Activated T-cell treated with anti-CD3 and anti-CD28 coated beads, Interleukin-2, amount 50 U/mL, for 4 hours (primary cell): ENCODE measurements at regions not wholly inside any gene's neighbourhood (a gene's known extent, or its start where the extent isn't known, plus 50 kb on each side); places are given as distances from the start of the nearest gene placed in this dataset.
"Not testable (repeated sequence)": the region's sequence is repeated elsewhere in the genome, so short reads cannot be mapped to it uniquely, and the experiment has no call there.

ENCODE experiments used
- ATAC-seq, 2 donors: fragments of 200-7000 bp; cut with Tn5 transposase; one replicate each; pipeline ENCODE4 v1.10.0; 2021
- DNase-seq: peaks from one replicate; pipeline ENCODE4 v3.0.0-alpha.2; 2020
- H3K27me3 Mint-ChIP-seq: one replicate; pipeline ENCODE4 v1.8.0; 2021; ENCODE audit warnings: low read depth, mixed read lengths
- H3K36me3 Mint-ChIP-seq: one replicate; pipeline ENCODE4 v1.8.0; 2022; ENCODE audit warnings: mixed read lengths; ENCODE audit not compliant: insufficient read depth
- H3K4me1 Mint-ChIP-seq: one replicate; pipeline ENCODE4 v1.8.0; 2021; ENCODE audit warnings: low read depth, mixed read lengths
- H3K4me3 Mint-ChIP-seq: one replicate; pipeline ENCODE4 v1.8.0; 2021; ENCODE audit warnings: mild to moderate bottlenecking, moderate library complexity, mixed read lengths
- H3K9me3 Mint-ChIP-seq: one replicate; pipeline ENCODE4 v1.8.0; 2021; ENCODE audit warnings: mixed read lengths

- no peak for ATAC-seq
- no peaks in the 10 kb centered on the region for H3K9me3 Mint-ChIP-seq
- H3K4me1 Mint-ChIP-seq, result no peaks in the 10 kb centered on the region
Observed at GRCh38 chr3:103847081-103848062, 1412.6 kb downstream of the ZPLD1 start.

GRCh38 chr3:103851793-103852192, 1417.0 kb downstream of the ZPLD1 start:
- no peaks in the 10 kb centered on the region for H3K4me1 Mint-ChIP-seq
- H3K36me3 Mint-ChIP-seq, result no peaks in the 10 kb centered on the region

More at GRCh38 chr3:103847081-103848062, 1412.6 kb downstream of the ZPLD1 start:
- H3K4me3 Mint-ChIP-seq, result no peak overlapping the region
- DNase-seq, result no peak
- H3K27me3 Mint-ChIP-seq, result no peaks in the 10 kb centered on the region
- H3K36me3 Mint-ChIP-seq, result no peaks in the 10 kb centered on the region

GRCh38 chr3:103862415-103862814, 1427.6 kb downstream of the ZPLD1 start:
- Mint-ChIP-seq H3K4me3 (no peak overlapping the region), H3K27me3 (no peaks in the 10 kb centered on the region), H3K4me1 (no peaks in the 10 kb centered on the region), H3K36me3 (no peaks in the 10 kb centered on the region), H3K9me3 (no peaks in the 10 kb centered on the region)
- DNase-seq (no peak), ATAC-seq (no peak)

More at GRCh38 chr3:103851793-103852192, 1417.0 kb downstream of the ZPLD1 start:
- ATAC-seq (no peak), DNase-seq (no peak)
- Mint-ChIP-seq H3K27me3 (no peaks in the 10 kb centered on the region), H3K4me3 (no peak overlapping the region), H3K9me3 (no peaks in the 10 kb centered on the region)

- H3K36me3 Mint-ChIP-seq, result no peaks in the 10 kb centered on the region
- H3K9me3 Mint-ChIP-seq, result no peaks in the 10 kb centered on the region
- H3K4me1 Mint-ChIP-seq, result no peaks in the 10 kb centered on the region
- ATAC-seq (no peak), DNase-seq (no peak)
- H3K27me3 Mint-ChIP-seq, result no peaks in the 10 kb centered on the region
- H3K4me3 Mint-ChIP-seq, result no peak overlapping the region
Observed at GRCh38 chr3:103863381-103863780, 1428.6 kb downstream of the ZPLD1 start.

- no peaks in the 10 kb centered on the region for H3K4me1 Mint-ChIP-seq
- H3K36me3 Mint-ChIP-seq, result no peaks in the 10 kb centered on the region
- no peaks in the 10 kb centered on the region for H3K9me3 Mint-ChIP-seq
- DNase-seq (no peak), ATAC-seq (no peak)
- no peaks in the 10 kb centered on the region for H3K27me3 Mint-ChIP-seq
- no peak overlapping the region for H3K4me3 Mint-ChIP-seq
Observed at GRCh38 chr3:103866113-103866512, 1431.3 kb downstream of the ZPLD1 start.

- H3K36me3 Mint-ChIP-seq, result no peaks in the 10 kb centered on the region
- DNase-seq (no peak), ATAC-seq (no peak)
- no peaks in the 10 kb centered on the region for H3K27me3 Mint-ChIP-seq
- H3K9me3 Mint-ChIP-seq, result no peaks in the 10 kb centered on the region
- no peak overlapping the region for H3K4me3 Mint-ChIP-seq
- H3K4me1 Mint-ChIP-seq, result no peaks in the 10 kb centered on the region
Observed at GRCh38 chr3:103873021-103873420, 1438.2 kb downstream of the ZPLD1 start.

GRCh38 chr3:103873897-103874545, 1439.2 kb downstream of the ZPLD1 start:
- DNase-seq (no peak), ATAC-seq (no peak)
- peaks cover 6% of the 10 kb centered on the region for H3K9me3 Mint-ChIP-seq
- H3K36me3 Mint-ChIP-seq, result no peaks in the 10 kb centered on the region
- H3K27me3 Mint-ChIP-seq, result no peaks in the 10 kb centered on the region
- H3K4me1 Mint-ChIP-seq, result no peaks in the 10 kb centered on the region
- H3K4me3 Mint-ChIP-seq, result no peak overlapping the region

GRCh38 chr3:103881809-103882208, 1447.0 kb downstream of the ZPLD1 start:
- DNase-seq, H3K4me3 Mint-ChIP-seq, H3K27me3 Mint-ChIP-seq, H3K4me1 Mint-ChIP-seq, ATAC-seq, H3K36me3 Mint-ChIP-seq: not testable (repeated sequence)
- peaks cover 10% of the 10 kb centered on the region for H3K9me3 Mint-ChIP-seq

GRCh38 chr3:103889675-103890074, 1454.9 kb downstream of the ZPLD1 start:
- H3K36me3 Mint-ChIP-seq, result no peaks in the 10 kb centered on the region
- DNase-seq (no peak), ATAC-seq (no peak)
- no peak overlapping the region for H3K4me3 Mint-ChIP-seq
- H3K27me3 Mint-ChIP-seq, result no peaks in the 10 kb centered on the region
- no peaks in the 10 kb centered on the region for H3K4me1 Mint-ChIP-seq
- peaks cover 3% of the 10 kb centered on the region for H3K9me3 Mint-ChIP-seq

GRCh38 chr3:103894162-103894822, 1459.5 kb downstream of the ZPLD1 start:
- Mint-ChIP-seq H3K27me3 (no peaks in the 10 kb centered on the region), H3K36me3 (no peaks in the 10 kb centered on the region), H3K9me3 (no peaks in the 10 kb centered on the region), H3K4me1 (no peaks in the 10 kb centered on the region), H3K4me3 (no peak overlapping the region)
- ATAC-seq, result no peak
- DNase-seq, result no peak

GRCh38 chr3:103899328-103899727, 1464.5 kb downstream of the ZPLD1 start:
- Mint-ChIP-seq H3K4me1 (no peaks in the 10 kb centered on the region), H3K9me3 (no peaks in the 10 kb centered on the region), H3K4me3 (no peak overlapping the region), H3K27me3 (no peaks in the 10 kb centered on the region), H3K36me3 (no peaks in the 10 kb centered on the region)
- ATAC-seq (no peak), DNase-seq (no peak)

GRCh38 chr3:103904991-103905390, 1461.7 kb upstream of the ALCAM start:
- H3K36me3 Mint-ChIP-seq, result no peaks in the 10 kb centered on the region
- H3K4me1 Mint-ChIP-seq, result no peaks in the 10 kb centered on the region
- no peaks in the 10 kb centered on the region for H3K27me3 Mint-ChIP-seq
- H3K9me3 Mint-ChIP-seq, result peaks cover 7% of the 10 kb centered on the region
- ATAC-seq (no peak), DNase-seq (no peak)
- no peak overlapping the region for H3K4me3 Mint-ChIP-seq

- Mint-ChIP-seq H3K27me3 (no peaks in the 10 kb centered on the region), H3K36me3 (no peaks in the 10 kb centered on the region), H3K9me3 (peaks cover 7% of the 10 kb centered on the region), H3K4me1 (no peaks in the 10 kb centered on the region), H3K4me3 (no peak overlapping the region)
- DNase-seq (no peak), ATAC-seq (no peak)
Observed at GRCh38 chr3:103906304-103906703, 1460.4 kb upstream of the ALCAM start.

- no peaks in the 10 kb centered on the region for H3K27me3 Mint-ChIP-seq
- no peak overlapping the region for H3K4me3 Mint-ChIP-seq
- H3K36me3 Mint-ChIP-seq, result no peaks in the 10 kb centered on the region
- no peaks in the 10 kb centered on the region for H3K4me1 Mint-ChIP-seq
- DNase-seq (no peak), ATAC-seq (no peak)
- peaks cover 7% of the 10 kb centered on the region for H3K9me3 Mint-ChIP-seq
Observed at GRCh38 chr3:103906808-103907207, 1459.9 kb upstream of the ALCAM start.
